Upper lobe of left lung (tissue), 4 donors: ENCODE measurements at regions not wholly inside any gene's neighbourhood (a gene's known extent, or its start where the extent isn't known, plus 50 kb on each side); places are given as distances from the start of the nearest gene placed in this dataset.

Experiments used
- CTCF ChIP-seq, 6 experiments: fragments of 450-650 bp in 4 of 6; fragments of 200-600 bp in 2 of 6; sonication (generic) in 2 of 6; IDR thresholded peaks; one replicate each; pipeline ENCODE4 v1.5.1; 2016 to 2019; ENCODE audit warnings: antibody characterized with exemption in 6 of 6
- EP300 ChIP-seq, 4 donors: sonication (generic); formaldehyde crosslinking; IDR thresholded peaks; one replicate each; pipeline ENCODE4 v1.5.1; 2017; ENCODE audit warnings: antibody characterized with exemption in 4 of 4, control low read depth in 2 of 4
- POLR2A ChIP-seq, 4 donors: fragments of 450-650 bp; IDR thresholded peaks; one replicate each; pipeline ENCODE4 v1.5.1; 2016 to 2017; ENCODE audit warnings: antibody characterized with exemption in 4 of 4, mild to moderate bottlenecking in 2 of 4

DNA sequence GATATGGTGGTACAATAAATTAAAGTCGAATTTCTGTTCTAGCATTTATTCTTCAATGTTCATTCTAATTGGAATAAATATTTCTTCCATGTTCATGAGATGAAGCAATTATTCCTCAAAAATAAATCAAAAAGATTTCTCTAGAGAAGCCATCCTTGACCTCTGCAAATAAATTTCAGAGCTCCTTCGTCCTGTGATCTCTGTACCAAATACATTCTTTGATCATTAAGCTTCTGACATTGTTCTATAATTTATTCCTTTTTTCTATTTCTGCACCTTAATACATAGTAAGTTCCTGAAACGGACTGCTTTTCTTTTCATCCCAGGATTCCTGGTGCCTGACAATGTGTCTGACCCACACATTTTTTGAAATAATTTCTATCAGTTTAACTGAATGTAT, 1039.3 kb upstream of the TYRP1 start:
- TF ChIP-seq CTCF (IDR thresholded peaks at IDR 0.05) (no peak), EP300 (IDR thresholded peaks at IDR 0.05) (no peak), POLR2A (IDR thresholded peaks at IDR 0.05) (no peak)
